Activated T-cell treated with anti-CD3 and anti-CD28 coated beads for 1 hour (primary cell): ENCODE measurements at regions not wholly inside any gene's neighbourhood (a gene's known extent, or its start where the extent isn't known, plus 50 kb on each side); places are given as distances from the start of the nearest gene placed in this dataset.

Experiments used
- DNase-seq: peaks from one replicate; pipeline ENCODE4 v3.0.0-alpha.2; 2020; ENCODE audit warnings: low read depth

DNA sequence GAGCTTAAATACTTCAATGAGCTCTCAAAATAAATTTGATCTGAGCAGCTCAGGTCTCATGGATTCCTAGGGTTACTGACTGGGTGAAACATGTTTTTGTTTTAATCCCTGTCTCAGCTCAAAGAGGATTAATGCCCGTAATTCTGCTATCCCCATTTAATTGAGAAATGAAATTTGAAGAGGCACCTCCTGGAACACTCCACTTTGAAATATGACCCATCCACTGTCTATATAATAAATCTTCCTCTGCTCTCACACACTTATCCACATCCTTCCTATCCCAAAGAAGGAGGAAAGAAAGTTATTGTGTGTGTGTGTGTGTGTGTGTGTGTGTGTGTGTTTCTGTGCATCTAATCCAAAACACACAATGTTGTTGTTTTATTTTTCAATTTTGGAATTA is 2082.4 kb upstream of the PIK3C3 start:
- no peak for DNase-seq

GRCh38 chr18:39871961-39872360 is 2083.1 kb upstream of the PIK3C3 start:
- DNase-seq: no peak

- no peak for DNase-seq
These were observed 2084.4 kb upstream of the PIK3C3 start for GRCh38 chr18:39870591-39870990.

GRCh38 chr18:39863916-39864315 is 2091.1 kb upstream of the PIK3C3 start:
- DNase-seq: no peak

DNA sequence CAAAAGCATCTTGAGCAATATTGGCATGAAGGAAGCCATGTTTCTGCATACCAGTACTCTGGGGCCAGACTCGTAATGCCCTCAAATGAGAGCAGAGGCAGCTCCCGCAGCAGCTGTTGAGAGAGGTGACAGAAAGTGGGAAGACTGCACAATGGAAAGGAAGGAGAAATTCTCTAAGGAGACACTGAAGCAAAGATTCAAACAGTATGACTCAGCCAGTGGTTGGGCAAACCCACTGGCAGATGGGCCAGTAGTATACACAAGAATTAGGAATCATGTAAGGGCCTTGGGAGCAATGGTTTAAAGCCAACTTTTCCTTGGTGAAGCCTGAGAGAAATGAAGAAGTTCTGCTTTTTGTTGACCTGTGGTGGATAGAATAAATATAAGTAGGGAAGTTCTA is 2092.7 kb upstream of the PIK3C3 start:
- no peak for DNase-seq

- no peak for DNase-seq
These were observed 2100.7 kb upstream of the PIK3C3 start for GRCh38 chr18:39854291-39854690.

- no peak for DNase-seq
These were observed 2108.8 kb upstream of the PIK3C3 start for GRCh38 chr18:39846265-39846664.

GRCh38 chr18:39845631-39846030 is 2109.4 kb upstream of the PIK3C3 start:
- DNase-seq: no peak

GRCh38 chr18:39845106-39845505 is 2109.9 kb upstream of the PIK3C3 start:
- no peak for DNase-seq

DNA sequence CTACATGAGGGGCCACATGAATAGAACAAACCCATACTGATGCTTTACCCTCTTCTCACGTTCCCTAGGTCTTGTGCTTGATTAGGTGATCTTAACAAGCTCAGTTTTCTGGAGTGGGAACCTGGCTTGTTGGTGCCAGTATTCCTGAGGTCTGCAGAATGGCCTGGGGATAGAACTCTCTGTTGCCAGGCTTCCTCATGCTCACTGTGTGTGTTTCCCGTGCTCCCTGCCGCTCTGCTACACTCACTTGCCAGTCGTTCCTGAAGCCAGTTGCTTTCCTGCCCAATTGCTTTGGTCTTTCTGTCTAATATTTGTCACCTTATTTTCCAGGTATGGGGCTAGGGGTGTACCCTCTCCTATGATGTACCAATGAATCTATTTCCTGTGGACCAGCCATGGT is 2111.5 kb upstream of the PIK3C3 start:
- no peak for DNase-seq

DNA sequence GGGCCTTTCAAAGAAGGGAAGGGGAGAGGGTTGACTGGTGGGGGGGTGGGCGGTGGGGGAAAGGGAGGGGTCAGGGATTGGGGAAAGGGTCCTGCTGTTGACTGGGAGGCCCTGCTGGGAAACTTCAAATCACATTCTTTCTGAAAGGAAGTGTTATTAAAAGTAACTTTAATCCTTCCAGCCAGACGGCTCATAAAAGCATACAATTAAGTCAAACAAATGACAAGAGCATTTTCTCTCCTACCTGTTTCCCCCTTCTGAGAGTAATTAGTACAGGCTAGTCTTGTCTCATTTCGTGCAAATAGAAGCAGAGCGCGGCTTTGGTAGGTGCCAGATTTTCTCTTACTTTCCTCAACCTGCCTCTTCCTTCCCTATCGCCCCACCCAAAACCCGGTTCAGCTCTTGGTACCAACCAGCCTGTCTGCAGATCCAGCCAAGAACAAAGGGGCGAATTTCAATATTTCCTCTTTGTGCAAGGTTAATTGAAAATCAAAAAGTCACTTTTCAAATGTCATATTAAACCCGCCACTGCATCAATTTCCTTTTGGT is 2112.6 kb upstream of the PIK3C3 start:
- DNase-seq: no peak

DNA sequence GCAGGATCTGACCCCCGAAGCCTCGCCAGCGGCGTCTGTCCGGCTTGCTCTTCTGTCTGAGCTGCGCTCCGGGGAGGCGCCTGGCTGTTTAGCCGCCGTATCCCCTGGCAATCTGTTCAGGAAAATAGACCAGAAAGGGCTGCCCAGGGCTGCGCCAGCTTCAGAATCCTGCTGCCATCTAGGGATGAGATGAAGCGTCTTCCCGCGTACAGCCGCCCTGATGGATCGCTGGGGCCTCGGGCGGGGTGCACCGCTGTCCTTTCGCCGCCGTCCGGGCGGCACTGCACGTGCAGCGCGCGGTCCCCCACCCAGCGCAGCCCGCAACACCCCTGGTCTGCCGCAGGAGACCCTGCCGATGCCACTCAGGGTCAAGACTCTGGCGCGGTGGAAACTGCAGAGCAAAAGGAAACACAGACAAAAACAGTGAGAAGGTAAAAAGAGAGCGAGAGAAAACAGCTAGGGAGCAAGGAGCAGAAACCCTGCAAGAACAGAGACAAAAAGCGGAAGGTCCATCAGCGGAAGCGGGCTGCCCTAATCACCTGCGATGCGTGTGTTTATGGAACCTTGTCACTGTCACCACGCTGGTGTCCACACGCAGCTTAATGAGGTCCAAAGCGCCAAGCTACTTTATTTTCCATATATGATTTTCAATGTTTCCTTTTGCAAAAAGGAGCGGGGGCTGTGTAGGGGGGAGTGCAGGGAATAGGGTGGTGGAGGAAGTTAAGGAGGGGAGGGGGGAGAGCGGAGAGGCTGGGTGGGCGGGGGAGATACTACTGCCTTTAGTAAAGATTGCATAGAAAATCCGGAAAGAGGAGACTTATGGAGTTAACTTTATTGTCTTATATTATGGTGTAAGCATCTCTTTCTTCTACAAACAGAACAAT is 2113.3 kb upstream of the PIK3C3 start:
- DNase-seq: no peak

- no peak for DNase-seq
These were observed 2114.1 kb upstream of the PIK3C3 start for GRCh38 chr18:39840856-39841481.

- DNase-seq: no peak
These were observed 2114.6 kb upstream of the PIK3C3 start for GRCh38 chr18:39840406-39840805.

DNA sequence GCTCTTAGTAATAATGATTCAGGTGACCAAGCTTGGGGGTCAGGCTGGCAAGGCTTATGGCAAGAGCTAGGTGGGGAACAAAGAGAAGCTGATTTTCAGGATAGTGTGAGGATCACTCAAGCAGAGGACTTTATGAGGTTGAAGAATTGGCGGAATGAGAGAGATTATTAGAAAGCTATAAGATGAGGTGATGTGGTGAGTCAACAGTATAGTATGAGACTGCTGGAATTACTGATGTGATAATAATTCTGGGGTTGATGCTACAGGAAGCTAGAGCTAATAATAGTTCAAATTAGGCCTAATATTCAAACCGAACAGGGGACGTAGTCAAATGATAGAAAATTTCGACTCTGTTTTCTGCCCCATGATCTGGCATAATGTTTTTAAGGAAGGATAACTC is 2115.3 kb upstream of the PIK3C3 start:
- DNase-seq: no peak

- no peak for DNase-seq
These were observed 2116.2 kb upstream of the PIK3C3 start for GRCh38 chr18:39838831-39839230.

- no peak for DNase-seq
These were observed 2119.6 kb upstream of the PIK3C3 start for GRCh38 chr18:39835303-39836030.

DNA sequence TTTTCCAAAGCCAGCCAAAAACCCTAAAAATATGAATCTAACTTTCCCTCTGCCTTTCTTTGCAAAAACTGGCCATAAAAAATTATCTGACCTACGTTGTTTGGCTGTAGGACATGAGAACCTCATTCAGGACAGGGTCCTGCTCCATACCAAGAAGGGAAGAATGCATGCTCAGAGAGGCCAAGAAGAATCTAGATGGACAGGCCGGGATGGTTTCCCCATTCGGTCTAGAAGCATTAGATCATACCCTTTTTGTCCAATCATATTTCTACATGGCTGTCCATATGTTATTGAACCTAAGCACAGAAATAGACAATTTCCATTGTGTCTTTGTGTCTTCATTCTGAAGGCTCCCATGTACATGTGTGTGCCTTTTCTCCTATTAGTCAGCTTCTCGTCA is 2120.4 kb upstream of the PIK3C3 start:
- DNase-seq: no peak

- DNase-seq: no peak
These were observed 2129.4 kb upstream of the PIK3C3 start for GRCh38 chr18:39825485-39826150.

GRCh38 chr18:39806525-39806924 is 2148.5 kb upstream of the PIK3C3 start:
- DNase-seq: no peak

DNA sequence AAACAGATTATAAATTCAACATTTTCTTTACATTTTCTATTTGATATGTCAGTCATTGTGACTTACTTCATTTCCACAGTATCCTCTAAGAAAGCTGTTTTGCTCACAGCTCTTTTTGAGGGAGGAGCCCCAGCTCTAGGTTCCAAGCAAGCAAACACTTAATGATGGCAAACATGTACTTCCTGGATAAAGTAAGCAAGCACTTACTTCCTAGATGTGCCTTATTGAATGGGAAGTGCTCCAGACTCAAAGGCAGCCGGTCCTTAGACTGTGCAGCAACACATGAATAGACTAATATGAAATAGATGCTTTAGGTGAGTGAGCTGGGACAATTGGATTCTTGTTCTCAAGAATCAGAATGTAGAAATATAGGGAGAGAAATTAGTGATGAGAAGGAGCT is 2149.8 kb upstream of the PIK3C3 start:
- DNase-seq: no peak

DNA sequence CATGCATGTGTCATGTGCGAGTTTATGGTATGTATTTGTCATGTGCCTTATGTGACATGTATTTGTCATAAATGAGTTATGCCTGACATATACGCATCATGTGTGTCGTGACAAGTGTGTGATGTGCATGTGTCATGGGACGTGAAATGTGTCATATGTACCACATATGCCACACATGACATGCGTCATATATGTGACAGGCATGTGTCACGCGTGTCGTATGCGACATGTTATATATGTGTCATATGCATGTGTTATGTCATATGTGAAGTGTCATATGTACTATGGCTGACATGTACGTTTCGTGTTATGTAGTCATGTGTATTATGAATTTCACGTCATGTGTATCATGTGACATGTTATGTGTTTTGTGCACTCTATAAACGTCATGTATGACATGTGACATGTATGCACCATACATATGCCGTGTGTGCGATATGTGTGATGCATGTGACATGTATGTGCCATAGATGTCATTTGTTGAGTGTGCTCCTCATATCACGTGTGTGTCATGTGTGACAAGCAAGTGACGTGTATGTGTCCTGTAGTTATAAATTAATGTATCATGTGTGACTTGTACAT is 2152.3 kb upstream of the PIK3C3 start:
- DNase-seq: no peak
